HEK293T (cell line): ENCODE measurements at regions not wholly inside any gene's neighbourhood (a gene's known extent, or its start where the extent isn't known, plus 50 kb on each side); places are given as distances from the start of the nearest gene placed in this dataset.

ENCODE experiments used
- BHLHE40 ChIP-seq: fragments of 450-650 bp; IDR thresholded peaks from 2 replicates; pipeline ENCODE4 v1.6.1; 2016; ENCODE audit warnings: mild to moderate bottlenecking, moderate library complexity, borderline replicate concordance
- FOXK2 ChIP-seq: fragments of 450-650 bp; IDR thresholded peaks from 2 replicates; pipeline ENCODE4 v1.6.1; 2016; ENCODE audit warnings: mild to moderate bottlenecking
- HDGF ChIP-seq: fragments of 450-650 bp; IDR thresholded peaks from 2 replicates; pipeline ENCODE4 v1.6.1; 2017; ENCODE audit warnings: antibody characterized with exemption, borderline replicate concordance
- SUZ12 ChIP-seq: fragments of 450-650 bp; IDR thresholded peaks from 2 replicates; pipeline ENCODE4 v1.6.1; 2016; ENCODE audit warnings: mild to moderate bottlenecking
- TARDBP ChIP-seq: fragments of 450-650 bp; IDR thresholded peaks from 2 replicates; pipeline ENCODE4 v1.6.1; 2016

DNA sequence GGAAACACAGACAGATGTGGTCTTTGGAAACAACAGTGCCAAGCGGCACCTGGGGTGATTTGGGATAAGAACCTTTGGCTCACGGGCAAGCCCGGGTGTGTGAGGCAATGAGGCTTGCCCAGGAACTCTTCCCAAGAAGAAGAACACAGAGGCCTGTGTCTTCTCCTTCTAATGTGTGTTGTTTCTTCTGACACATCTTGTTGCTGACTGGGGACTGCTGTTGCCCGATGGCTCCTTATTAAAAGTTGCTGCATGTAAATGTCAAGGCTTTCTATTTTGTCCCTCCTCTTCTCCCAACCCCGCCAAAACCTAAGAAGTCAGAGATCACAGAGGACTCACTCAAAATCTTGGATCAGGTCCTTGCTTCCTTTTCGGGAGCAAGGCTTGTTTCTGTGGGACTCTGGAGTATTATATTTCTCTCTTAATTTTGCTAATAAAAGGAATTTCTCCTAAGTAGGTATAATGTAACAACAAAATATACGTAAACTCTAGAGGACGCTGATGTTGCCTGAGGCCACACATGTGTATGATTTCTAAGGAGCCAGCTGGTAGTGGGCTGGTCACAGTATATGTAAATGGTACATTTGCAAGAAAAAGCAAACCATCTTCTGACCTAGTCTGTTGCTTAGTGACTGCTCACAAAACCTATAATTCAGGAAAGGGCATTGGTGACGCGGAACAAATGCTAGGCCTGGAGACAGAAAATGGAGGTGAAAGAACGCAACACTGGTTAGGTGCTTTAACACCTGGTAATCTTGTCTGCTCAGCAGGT is 232.5 kb downstream of the GADD45G start:
- TF ChIP-seq BHLHE40 (no peak), HDGF (no peak), SUZ12 (no peak), TARDBP (no peak), FOXK2 (no peak)
